Lung (tissue), 11 donors: ENCODE measurements at regions not wholly inside any gene's neighbourhood (a gene's known extent, or its start where the extent isn't known, plus 50 kb on each side); places are given as distances from the start of the nearest gene placed in this dataset.

Source experiments
- ATAC-seq: fragments of 200-7000 bp; cut with Tn5 transposase; one replicate; pipeline ENCODE4 v1.9.1; 2020; ENCODE audit warnings: moderate number of reproducible peaks; ENCODE audit not compliant: insufficient read depth, low FRiP score
- DNase-seq, 3 donors: peaks; one replicate each; pipeline ENCODE4 v3.0.0-alpha.2; 2013 to 2017
- H3K27ac ChIP-seq, 2 donors: one replicate each; pipeline ENCODE4 v1.5.1; 2013; ENCODE audit warnings: mild to moderate bottlenecking in 2 of 2, moderate library complexity in 2 of 2, control low read depth in 1 of 2, inconsistent platforms in 1 of 2, low read depth in 1 of 2, low read length in 1 of 2
- H3K27me3 ChIP-seq, 3 donors: one replicate each; pipeline ENCODE4 v1.5.1; 2013; ENCODE audit warnings: low read length in 2 of 3; ENCODE audit not compliant: control insufficient read depth in 3 of 3, insufficient read depth in 3 of 3
- H3K36me3 ChIP-seq, 4 donors: one replicate each; pipeline ENCODE4 v1.5.1; 2013; ENCODE audit warnings: low read length in 4 of 4, mild to moderate bottlenecking in 1 of 4, moderate library complexity in 1 of 4; ENCODE audit not compliant: control insufficient read depth in 4 of 4, insufficient read depth in 4 of 4
- H3K4me1 ChIP-seq, 5 donors: one replicate each; pipeline ENCODE4 v1.5.1; 2013; ENCODE audit warnings: low read length in 5 of 5, mild to moderate bottlenecking in 2 of 5, moderate library complexity in 1 of 5; ENCODE audit not compliant: control insufficient read depth in 5 of 5, insufficient read depth in 5 of 5
- H3K4me3 ChIP-seq: one replicate; pipeline ENCODE4 v1.5.1; 2013; ENCODE audit warnings: mild to moderate bottlenecking, control low read depth, moderate library complexity
- H3K9ac ChIP-seq, 2 donors: one replicate each; pipeline ENCODE4 v1.5.1; 2013; ENCODE audit warnings: low read length in 2 of 2, control low read depth in 1 of 2; ENCODE audit not compliant: insufficient read depth in 1 of 2
- H3K9me3 ChIP-seq, 4 donors: one replicate each; pipeline ENCODE4 v1.5.1; 2013; ENCODE audit warnings: low read length in 3 of 4, mild to moderate bottlenecking in 1 of 4, moderate library complexity in 1 of 4; ENCODE audit not compliant: control insufficient read depth in 4 of 4, insufficient read depth in 3 of 4
- WGBS, 2 donors: extraction: QIAGEN DNeasy Blood & Tissue Kit; methylation state at CpG; one replicate each; pipeline ENCODE4 v1.1.7; 2013; 5-methylcytosine and 5-hydroxymethylcytosine counted together
- TF ChIP-seq, protein P1 (sequence below): IDR thresholded peaks from 2 replicates; pipeline ENCODE4 v1.5.1; 2012; ENCODE audit warnings: mild to moderate bottlenecking; ENCODE audit errors: control extremely low read depth, extremely low read depth
- donor health status: control.
- donor health status: control.
- donor health status: Bipolar disorder and iron deficiency.
- donor health status: healthy.
- donor health status: DM: yes; HTN: yes; CAD: no.

DNA sequence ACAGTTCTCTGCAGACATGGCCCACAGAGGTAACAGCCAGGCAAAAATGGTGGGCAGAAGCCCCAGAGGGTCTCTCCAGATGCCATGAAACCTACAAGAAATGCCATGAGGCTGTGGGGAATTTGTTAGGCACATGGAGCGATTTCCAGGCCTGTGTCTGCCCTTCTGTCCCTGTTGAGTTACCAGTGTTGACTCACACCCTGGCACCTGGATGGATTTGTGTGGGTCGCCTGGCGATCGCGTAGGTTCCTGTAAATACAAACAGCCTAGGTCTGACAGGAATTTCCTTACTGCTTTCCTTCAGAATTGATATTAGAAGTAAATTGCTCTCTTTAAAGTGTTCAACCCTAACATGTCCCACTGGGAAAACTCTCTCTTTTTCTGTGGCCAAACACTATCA, 164.9 kb upstream of the EEPD1 start:
- TF ChIP-seq, protein P1, sequence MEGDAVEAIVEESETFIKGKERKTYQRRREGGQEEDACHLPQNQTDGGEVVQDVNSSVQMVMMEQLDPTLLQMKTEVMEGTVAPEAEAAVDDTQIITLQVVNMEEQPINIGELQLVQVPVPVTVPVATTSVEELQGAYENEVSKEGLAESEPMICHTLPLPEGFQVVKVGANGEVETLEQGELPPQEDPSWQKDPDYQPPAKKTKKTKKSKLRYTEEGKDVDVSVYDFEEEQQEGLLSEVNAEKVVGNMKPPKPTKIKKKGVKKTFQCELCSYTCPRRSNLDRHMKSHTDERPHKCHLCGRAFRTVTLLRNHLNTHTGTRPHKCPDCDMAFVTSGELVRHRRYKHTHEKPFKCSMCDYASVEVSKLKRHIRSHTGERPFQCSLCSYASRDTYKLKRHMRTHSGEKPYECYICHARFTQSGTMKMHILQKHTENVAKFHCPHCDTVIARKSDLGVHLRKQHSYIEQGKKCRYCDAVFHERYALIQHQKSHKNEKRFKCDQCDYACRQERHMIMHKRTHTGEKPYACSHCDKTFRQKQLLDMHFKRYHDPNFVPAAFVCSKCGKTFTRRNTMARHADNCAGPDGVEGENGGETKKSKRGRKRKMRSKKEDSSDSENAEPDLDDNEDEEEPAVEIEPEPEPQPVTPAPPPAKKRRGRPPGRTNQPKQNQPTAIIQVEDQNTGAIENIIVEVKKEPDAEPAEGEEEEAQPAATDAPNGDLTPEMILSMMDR, result no peak
- H3K4me3 ChIP-seq, result no peak overlapping the region
- 86 to 92% methylated on average over 5 of the region's 5 CpGs for WGBS, 2 donors
- no peak for DNase-seq
- peaks cover 0 to 7% (median 3%) of the 10 kb centered on the region in 5 donors for H3K4me1 ChIP-seq
- H3K27ac ChIP-seq, result no peak overlapping the region
- no peaks in the 10 kb centered on the region for H3K9me3 ChIP-seq
- ATAC-seq, result no peak
- no peaks in the 10 kb centered on the region for H3K27me3 ChIP-seq
- no peaks in the 10 kb centered on the region for H3K36me3 ChIP-seq
- H3K9ac ChIP-seq, result no peak overlapping the region

DNA sequence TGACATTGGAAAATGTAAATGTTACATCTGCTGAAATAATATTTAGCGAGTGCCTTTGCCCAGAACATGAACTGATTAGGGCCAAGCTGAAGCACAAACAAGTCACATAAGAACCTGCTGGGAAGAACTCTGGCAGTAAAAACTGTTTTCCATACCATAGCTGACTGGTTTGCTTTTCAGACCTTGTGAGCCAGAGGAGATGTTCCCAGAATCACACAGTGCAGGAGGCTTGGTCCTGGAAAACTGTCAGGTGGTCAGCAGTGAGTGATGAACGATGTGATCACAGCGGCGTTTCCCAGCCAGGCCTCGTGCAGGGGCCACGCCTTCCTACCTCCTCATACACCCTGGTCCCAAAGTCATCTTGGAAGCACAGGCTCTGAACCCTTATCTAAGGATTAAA, 164.2 kb upstream of the EEPD1 start:
- Histone ChIP-seq H3K4me3 (no peak overlapping the region), H3K4me1 (peaks cover 0 to 7% (median 3%) of the 10 kb centered on the region in 5 donors), H3K9ac (no peak overlapping the region), H3K9me3 (no peaks in the 10 kb centered on the region), H3K36me3 (no peaks in the 10 kb centered on the region), H3K27ac (no peak overlapping the region), H3K27me3 (no peaks in the 10 kb centered on the region)
- ATAC-seq (no peak), DNase-seq (peak in 2 of 3 donors; percentile 33 to 50)
- TF ChIP-seq, protein P1, result no peak
- WGBS, 2 donors, result 80 to 96% methylated on average over 6 of the region's 6 CpGs

DNA sequence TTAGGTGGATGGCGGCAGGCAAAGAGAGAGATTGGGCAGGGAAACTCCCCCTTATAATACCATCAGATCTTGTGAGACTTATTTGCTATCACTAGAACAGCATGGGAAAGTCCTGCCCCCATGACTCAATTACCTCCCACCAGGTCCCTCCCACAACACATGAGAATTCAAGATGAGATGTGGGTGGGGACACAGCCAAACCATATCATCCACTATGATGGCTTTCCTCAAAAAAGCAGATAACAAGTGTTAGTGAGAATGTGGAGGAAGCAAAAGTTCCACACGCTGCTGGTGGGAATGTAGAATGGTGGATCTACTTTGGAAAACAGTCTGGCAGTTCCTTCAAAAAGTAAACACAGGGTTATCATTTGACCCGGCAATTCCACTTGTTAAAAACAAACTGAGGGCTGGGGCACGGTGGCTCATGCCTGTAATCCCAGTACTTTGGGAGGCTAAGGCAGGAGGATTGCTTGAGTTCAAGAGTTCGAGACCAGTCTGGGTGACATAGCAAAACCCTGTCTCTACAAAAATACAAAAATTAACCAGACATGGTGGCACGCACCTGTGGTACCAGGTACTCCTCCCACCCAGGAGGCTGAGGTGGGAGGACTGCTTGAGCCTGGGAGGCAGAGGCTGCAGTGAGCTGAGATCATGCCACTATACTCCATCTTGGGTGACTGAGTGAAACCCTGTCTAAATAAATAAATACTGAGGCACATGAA, 161.4 kb upstream of the EEPD1 start:
- Histone ChIP-seq H3K9ac (no peak overlapping the region), H3K27ac (no peak overlapping the region), H3K9me3 (no peaks in the 10 kb centered on the region), H3K4me3 (no peak overlapping the region), H3K27me3 (no peaks in the 10 kb centered on the region), H3K4me1 (peaks cover 0 to 6% (median 3%) of the 10 kb centered on the region in 5 donors), H3K36me3 (no peaks in the 10 kb centered on the region)
- TF ChIP-seq, protein P1, result no peak
- 76 to 91% methylated on average over 6 of the region's 6 CpGs for WGBS, 2 donors
- no peak for ATAC-seq
- no peak for DNase-seq

DNA sequence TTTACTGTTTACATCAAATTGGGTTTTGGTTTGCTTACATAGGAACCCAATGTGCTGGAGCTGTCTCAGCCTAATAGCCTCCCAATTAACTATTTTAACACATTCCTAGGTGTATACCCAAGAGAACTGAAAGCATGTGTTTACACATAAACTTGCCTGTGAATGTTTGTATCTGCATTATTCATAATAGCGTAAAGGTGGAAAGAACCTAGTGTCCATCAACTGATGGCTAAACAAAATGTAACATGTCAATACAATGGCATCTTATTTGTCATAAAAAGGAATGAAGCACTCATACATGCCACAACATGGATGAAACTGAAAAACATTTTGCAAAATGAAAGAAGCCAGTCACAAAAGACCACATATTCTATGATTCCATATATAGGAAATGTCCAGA, 160.6 kb upstream of the EEPD1 start:
- H3K4me1 ChIP-seq, result peaks cover 0 to 6% (median 3%) of the 10 kb centered on the region in 5 donors
- H3K9ac ChIP-seq, result no peak overlapping the region
- TF ChIP-seq, protein P1, result no peak
- ATAC-seq (no peak), DNase-seq (no peak)
- H3K36me3 ChIP-seq, result no peaks in the 10 kb centered on the region
- H3K27me3 ChIP-seq, result no peaks in the 10 kb centered on the region
- 91 to 95% methylated on average over 1 of the region's 1 CpG for WGBS, 2 donors
- H3K27ac ChIP-seq, result no peak overlapping the region
- no peaks in the 10 kb centered on the region for H3K9me3 ChIP-seq
- no peak overlapping the region for H3K4me3 ChIP-seq
